SU-DHL-6 (cell line): ENCODE measurements at regions not wholly inside any gene's neighbourhood (a gene's known extent, or its start where the extent isn't known, plus 50 kb on each side); places are given as distances from the start of the nearest gene placed in this dataset.

Experiments used
- CTCF ChIP-seq: fragments of 200-600 bp; sonication (generic); IDR thresholded peaks from one replicate; pipeline ENCODE4 v1.5.1; 2017; ENCODE audit warnings: antibody characterized with exemption, mild to moderate bottlenecking, low read length, moderate library complexity; ENCODE audit not compliant: insufficient read depth, poor library complexity, severe bottlenecking
- EZH2phosphoT487 ChIP-seq: fragments of 200-600 bp; sonication (generic), shearing (Covaris generic); conservative IDR thresholded peaks from 2 replicates; pipeline ENCODE4 v1.6.1; 2018; ENCODE audit warnings: mild to moderate bottlenecking, antibody characterized with exemption, low read length, moderate library complexity, mixed read lengths

GRCh38 chr14:49497267-49497666, 88.9 kb downstream of the RPS29 start:
- TF ChIP-seq CTCF (no peak), EZH2phosphoT487 (no peak)
